Calu3 (cell line): ENCODE measurements at regions not wholly inside any gene's neighbourhood (a gene's known extent, or its start where the extent isn't known, plus 50 kb on each side); places are given as distances from the start of the nearest gene placed in this dataset.
A peak's percentile ranks its signal among the peaks of the same experiment; 100 is the strongest.

Source experiments
- BruUV-seq: library from RNA; stranded (reverse); fragments of 400-500 nt; replicated peaks from 2 replicates; lab custom pipeline; 2021; lab: Mats Ljungman, UMichigan
- CTCF ChIA-PET: fragments of 300-600 bp; sonication (Branson Sonifier 250); formaldehyde crosslinking; loops from one replicate; lab custom pipeline; 2022; ENCODE audit warnings: antibody characterized with exemption; lab: Charles Lee
- DNase-seq: peaks from one replicate; pipeline ENCODE4 v3.0.0; 2022
- H3K27ac Mint-ChIP-seq: one replicate; pipeline ENCODE4 v1.8.0; 2022; ENCODE audit warnings: mixed read lengths; ENCODE audit not compliant: unreplicated experiment
- H3K27me3 Mint-ChIP-seq: one replicate; pipeline ENCODE4 v1.8.0; 2022; ENCODE audit warnings: mixed read lengths; ENCODE audit not compliant: unreplicated experiment
- H3K36me3 Mint-ChIP-seq: one replicate; pipeline ENCODE4 v1.8.0; 2022; ENCODE audit warnings: mild to moderate bottlenecking, moderate library complexity, mixed read lengths; ENCODE audit not compliant: insufficient read depth, unreplicated experiment
- H3K4me1 Mint-ChIP-seq: one replicate; pipeline ENCODE4 v1.8.0; 2022; ENCODE audit warnings: mild to moderate bottlenecking, low read depth, mixed read lengths; ENCODE audit not compliant: unreplicated experiment
- H3K4me3 Mint-ChIP-seq: one replicate; pipeline ENCODE4 v1.8.0; 2022; ENCODE audit warnings: mild to moderate bottlenecking, low read depth, moderate library complexity, mixed read lengths; ENCODE audit not compliant: unreplicated experiment
- H3K9me3 Mint-ChIP-seq: one replicate; pipeline ENCODE4 v1.8.0; 2022; ENCODE audit warnings: low read depth, mixed read lengths; ENCODE audit not compliant: unreplicated experiment
- intact Hi-C: fragments of 100-400 bp; cut with micrococcal nuclease; formaldehyde crosslinking; loops from one replicate; pipeline ENCODE4 v1.10.0; 2022; ENCODE audit not compliant: unreplicated experiment
- TF ChIP-seq, protein P1 (sequence below): fragments of 200-600 bp; IDR thresholded peaks from one replicate; pipeline ENCODE4 v1.8.0; 2022; ENCODE audit warnings: antibody characterized with exemption; ENCODE audit not compliant: unreplicated experiment

DNA sequence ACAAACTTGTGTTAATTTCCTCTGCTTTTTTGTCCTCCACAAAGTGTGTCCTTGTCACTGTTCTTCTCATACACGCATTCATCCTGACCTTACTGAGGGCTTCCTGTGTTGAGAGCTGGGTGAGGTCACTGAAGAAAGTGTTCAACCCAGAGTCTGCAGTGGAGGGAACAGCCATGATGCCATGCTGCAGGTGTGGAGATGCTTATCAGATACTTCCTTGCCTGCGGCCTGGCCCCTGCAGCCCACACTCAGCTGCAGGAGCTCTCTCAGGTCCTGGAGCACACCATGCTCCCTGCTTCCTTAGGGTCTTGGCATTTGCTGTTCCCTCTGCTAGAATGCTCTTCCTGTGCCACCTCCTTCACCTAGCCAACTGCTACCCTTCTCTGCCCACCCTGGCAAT lies 108.1 kb upstream of the SPRY4 start:
- Mint-ChIP-seq H3K27ac (no peak overlapping the region), H3K9me3 (no peaks in the 10 kb centered on the region), H3K4me1 (peaks cover 34% of the 10 kb centered on the region), H3K36me3 (no peaks in the 10 kb centered on the region), H3K4me3 (no peak overlapping the region), H3K27me3 (no peaks in the 10 kb centered on the region)
- no TSS peak for BruUV-seq
- intact Hi-C loops: loop anchor here (5.0 to 10.0 kb wide), 2 partner anchors 74 to 108 kb away; partner anchors contain the start of gene SPRY4
- DNase-seq: peak; percentile 11
- TF ChIP-seq, protein P1, sequence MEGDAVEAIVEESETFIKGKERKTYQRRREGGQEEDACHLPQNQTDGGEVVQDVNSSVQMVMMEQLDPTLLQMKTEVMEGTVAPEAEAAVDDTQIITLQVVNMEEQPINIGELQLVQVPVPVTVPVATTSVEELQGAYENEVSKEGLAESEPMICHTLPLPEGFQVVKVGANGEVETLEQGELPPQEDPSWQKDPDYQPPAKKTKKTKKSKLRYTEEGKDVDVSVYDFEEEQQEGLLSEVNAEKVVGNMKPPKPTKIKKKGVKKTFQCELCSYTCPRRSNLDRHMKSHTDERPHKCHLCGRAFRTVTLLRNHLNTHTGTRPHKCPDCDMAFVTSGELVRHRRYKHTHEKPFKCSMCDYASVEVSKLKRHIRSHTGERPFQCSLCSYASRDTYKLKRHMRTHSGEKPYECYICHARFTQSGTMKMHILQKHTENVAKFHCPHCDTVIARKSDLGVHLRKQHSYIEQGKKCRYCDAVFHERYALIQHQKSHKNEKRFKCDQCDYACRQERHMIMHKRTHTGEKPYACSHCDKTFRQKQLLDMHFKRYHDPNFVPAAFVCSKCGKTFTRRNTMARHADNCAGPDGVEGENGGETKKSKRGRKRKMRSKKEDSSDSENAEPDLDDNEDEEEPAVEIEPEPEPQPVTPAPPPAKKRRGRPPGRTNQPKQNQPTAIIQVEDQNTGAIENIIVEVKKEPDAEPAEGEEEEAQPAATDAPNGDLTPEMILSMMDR: no peak
- CTCF ChIA-PET: interaction anchor here (0.9 to 1.2 kb wide), 2 partner anchors 10 to 793 kb away, joined by 4 to 5 read pairs; no protein-coding TSS in a partner anchor

DNA sequence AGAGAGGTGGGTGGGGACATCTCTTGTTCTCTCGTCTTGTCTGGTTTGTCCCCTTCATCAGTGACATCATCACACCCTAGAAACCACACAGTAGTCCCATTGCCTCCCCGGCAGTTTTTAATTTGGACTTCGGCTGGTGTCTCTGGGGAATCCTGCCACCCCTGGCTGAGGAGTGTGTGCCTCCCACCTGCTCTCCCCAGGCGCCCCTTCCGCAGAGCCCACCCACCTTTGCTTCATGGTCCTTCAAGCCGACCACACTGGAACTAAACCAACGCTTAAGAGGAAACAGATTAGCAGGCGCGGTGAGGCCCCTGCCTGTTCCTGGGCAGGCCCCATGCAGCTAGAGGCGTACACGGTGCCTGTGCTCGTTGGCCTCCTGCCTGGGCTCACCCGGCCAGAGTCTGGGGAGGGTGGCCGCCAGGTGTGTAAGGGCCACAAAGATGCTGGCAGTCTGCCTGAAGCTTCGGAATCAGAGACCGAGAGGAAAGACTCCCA lies 107.6 kb upstream of the SPRY4 start:
- DNase-seq: peak; percentile 28
- H3K27ac Mint-ChIP-seq: no peak overlapping the region
- H3K4me1 Mint-ChIP-seq: peaks cover 34% of the 10 kb centered on the region
- TF ChIP-seq, protein P1: no peak
- no TSS peak for BruUV-seq
- intact Hi-C loops: loop anchor here (5.0 to 10.0 kb wide), 2 partner anchors 75 to 108 kb away; partner anchors contain the start of gene SPRY4
- H3K4me3 Mint-ChIP-seq: no peak overlapping the region
- no peaks in the 10 kb centered on the region for H3K9me3 Mint-ChIP-seq
- no peaks in the 10 kb centered on the region for H3K36me3 Mint-ChIP-seq
- H3K27me3 Mint-ChIP-seq: no peaks in the 10 kb centered on the region
- CTCF ChIA-PET: interaction anchor here (1.2 kb wide), 1 partner anchor 10 kb away, joined by 5 read pairs; no protein-coding TSS in a partner anchor

DNA sequence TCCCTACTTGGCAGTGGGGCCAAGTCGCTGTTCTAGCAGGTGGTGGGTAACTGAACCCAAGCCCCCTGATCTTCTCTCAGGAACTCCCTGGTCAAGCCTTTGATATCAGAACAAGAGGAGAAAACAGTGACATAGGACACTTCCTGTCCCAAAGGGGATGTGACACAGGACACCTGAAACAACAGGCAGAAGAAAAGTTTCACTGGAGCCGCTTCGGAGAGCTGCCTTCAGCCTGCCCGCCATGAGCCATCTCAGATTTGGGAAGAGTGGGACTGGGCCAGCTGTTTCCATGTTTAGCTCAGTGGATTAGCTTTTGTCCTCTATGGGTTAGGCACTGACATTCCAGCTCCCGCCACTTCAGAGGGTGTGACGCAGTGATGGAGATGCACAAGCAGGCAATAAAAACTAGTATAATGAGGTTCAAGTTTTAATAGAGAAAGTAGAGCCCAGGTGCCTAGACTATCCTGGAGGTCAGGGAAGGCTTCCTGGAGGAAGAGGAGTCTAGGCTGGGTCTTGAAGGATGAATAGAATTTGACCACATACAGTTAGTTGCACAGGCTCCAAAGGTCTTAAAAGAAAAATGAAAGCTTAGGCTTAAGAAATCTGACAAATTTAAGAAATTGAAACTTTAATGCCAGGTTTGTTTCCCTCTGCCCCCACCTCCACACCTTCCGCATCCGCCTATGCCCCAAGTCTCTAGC lies 104.1 kb upstream of the SPRY4 start:
- DNase-seq: no peak
- Mint-ChIP-seq H3K4me3 (no peak overlapping the region), H3K27ac (no peak overlapping the region), H3K9me3 (no peaks in the 10 kb centered on the region), H3K36me3 (no peaks in the 10 kb centered on the region), H3K4me1 (peaks cover 19% of the 10 kb centered on the region), H3K27me3 (no peaks in the 10 kb centered on the region)
- TF ChIP-seq, protein P1: no peak
- CTCF ChIA-PET: interaction anchor here (0.6 kb wide), 1 partner anchor 239 kb away, joined by 5 read pairs; no protein-coding TSS in a partner anchor
- no TSS peak for BruUV-seq
- intact Hi-C loops: no loop called here

DNA sequence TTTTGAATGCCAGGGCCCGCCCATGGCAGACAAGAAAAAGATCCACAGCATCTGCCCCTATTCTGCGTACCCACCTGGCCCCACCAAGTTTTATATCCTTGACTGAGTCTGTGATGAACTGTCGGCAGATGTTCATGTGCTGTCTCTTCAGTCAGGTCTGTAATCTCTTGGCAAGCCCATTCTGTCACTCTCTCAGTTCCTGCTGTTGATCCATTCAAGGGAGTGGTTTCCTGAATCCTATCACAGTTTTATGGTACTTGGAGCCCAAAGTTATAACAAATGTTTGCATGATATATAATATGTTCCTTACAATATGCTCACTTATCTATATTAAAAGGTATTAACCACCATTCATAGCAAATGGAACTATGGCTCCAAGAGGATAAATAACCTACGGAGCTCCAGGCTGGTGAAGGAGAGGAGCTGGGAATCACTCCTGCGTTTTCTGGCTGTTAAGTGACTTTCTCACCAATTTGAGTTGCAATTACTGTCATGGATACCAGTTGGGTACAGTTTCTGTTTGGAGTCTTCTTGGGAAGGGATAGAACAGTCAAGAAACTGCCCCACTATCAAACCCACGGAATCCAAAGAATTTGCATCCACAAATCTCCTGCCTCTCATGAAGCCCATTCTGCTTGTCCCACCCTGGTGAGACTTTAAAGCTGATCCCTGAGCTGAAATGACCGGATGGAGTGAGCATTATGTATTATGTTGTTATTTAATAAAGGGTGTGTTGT lies 103.4 kb upstream of the SPRY4 start:
- no TSS peak for BruUV-seq
- CTCF ChIA-PET: interaction anchor here (0.6 kb wide), 1 partner anchor 238 kb away, joined by 5 read pairs; no protein-coding TSS in a partner anchor
- H3K36me3 Mint-ChIP-seq: no peaks in the 10 kb centered on the region
- intact Hi-C loops: no loop called here
- H3K9me3 Mint-ChIP-seq: no peaks in the 10 kb centered on the region
- no peaks in the 10 kb centered on the region for H3K27me3 Mint-ChIP-seq
- peaks cover 12% of the 10 kb centered on the region for H3K4me1 Mint-ChIP-seq
- DNase-seq: no peak
- no peak overlapping the region for H3K4me3 Mint-ChIP-seq
- no peak overlapping the region for H3K27ac Mint-ChIP-seq
- TF ChIP-seq, protein P1: no peak
